ENCODE measurements at regions not wholly inside any gene's neighbourhood (a gene's known extent, or its start where the extent isn't known, plus 50 kb on each side); places are given as distances from the start of the nearest gene placed in this dataset.

DNA sequence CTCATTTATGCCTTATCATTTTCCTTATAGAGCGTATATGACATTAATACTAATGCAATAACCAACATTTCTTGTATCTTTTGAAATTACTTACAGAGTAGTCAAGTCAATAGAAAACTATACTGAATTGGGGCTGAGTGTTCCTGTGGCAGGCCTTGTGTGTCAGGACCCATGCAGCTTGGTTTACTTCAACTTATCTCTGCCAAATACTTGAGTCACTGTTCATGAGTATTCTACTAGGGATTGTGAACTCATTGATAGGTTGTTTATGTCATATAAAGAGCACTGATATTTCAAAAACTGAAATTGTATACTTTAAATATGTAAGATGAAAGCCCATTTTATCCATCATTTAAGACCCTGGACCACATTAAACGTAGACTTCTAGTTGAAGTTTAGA, 688.6 kb upstream of the SLITRK1 start:
- no peak for TF ChIP-seq EZH2 (IDR thresholded peaks at IDR 0.05; ENCODE audit: borderline replicate concordance, low read depth, low read length, severe bottlenecking)
- TF ChIP-seq, protein P1, sequence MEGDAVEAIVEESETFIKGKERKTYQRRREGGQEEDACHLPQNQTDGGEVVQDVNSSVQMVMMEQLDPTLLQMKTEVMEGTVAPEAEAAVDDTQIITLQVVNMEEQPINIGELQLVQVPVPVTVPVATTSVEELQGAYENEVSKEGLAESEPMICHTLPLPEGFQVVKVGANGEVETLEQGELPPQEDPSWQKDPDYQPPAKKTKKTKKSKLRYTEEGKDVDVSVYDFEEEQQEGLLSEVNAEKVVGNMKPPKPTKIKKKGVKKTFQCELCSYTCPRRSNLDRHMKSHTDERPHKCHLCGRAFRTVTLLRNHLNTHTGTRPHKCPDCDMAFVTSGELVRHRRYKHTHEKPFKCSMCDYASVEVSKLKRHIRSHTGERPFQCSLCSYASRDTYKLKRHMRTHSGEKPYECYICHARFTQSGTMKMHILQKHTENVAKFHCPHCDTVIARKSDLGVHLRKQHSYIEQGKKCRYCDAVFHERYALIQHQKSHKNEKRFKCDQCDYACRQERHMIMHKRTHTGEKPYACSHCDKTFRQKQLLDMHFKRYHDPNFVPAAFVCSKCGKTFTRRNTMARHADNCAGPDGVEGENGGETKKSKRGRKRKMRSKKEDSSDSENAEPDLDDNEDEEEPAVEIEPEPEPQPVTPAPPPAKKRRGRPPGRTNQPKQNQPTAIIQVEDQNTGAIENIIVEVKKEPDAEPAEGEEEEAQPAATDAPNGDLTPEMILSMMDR (IDR thresholded peaks at IDR 0.05; ENCODE audit: borderline replicate concordance, extremely low read depth, low read length, poor library complexity, severe bottlenecking), result no peak
